ENCODE measurements at regions not wholly inside any gene's neighbourhood (a gene's known extent, or its start where the extent isn't known, plus 50 kb on each side); places are given as distances from the start of the nearest gene placed in this dataset.

DNA sequence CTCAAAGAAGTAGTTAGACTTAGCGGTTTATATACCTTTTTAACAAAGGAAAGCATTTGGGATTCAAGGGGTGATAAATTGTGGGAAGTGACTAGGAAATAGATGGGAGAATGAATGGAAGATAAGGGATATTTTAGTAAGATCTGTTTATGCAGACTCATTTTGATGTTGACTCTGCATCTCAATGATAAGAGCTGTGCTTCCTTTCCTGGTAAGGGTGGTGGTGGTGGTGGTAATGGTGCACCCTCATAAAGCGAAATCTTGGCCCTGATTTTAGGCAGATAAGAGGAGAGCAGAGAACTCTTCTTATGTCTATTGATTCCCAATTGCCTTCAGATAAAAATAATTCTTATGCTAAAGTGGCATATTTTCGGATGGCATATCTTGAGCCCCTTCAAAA, 197.1 kb downstream of the SPRY1 start:
- H2BK15ac ChIP-seq (ENCODE audit: low read length), result no peak overlapping the region
- no peak overlapping the region for H2BK5ac ChIP-seq (ENCODE audit: low read length)
- H3K4me1 ChIP-seq (ENCODE audit: control insufficient read depth in 2 of 2, insufficient read depth in 1 of 2, low read depth in 1 of 2, low read length in 2 of 2), result no peaks in the 10 kb centered on the region
- H3K18ac ChIP-seq (ENCODE audit: low read length), result no peak overlapping the region
- H3K14ac ChIP-seq (ENCODE audit: low read length), result no peak overlapping the region
- H3K9ac ChIP-seq (ENCODE audit: low read depth, low read length, poor library complexity), result no peak overlapping the region
- H3K4ac ChIP-seq (ENCODE audit: low read length), result no peak overlapping the region
- no peaks in the 10 kb centered on the region for H3K36me3 ChIP-seq (replicated peaks in 1 of 2; ENCODE audit: control insufficient read depth in 2 of 2, insufficient read depth in 2 of 2, low read length in 2 of 2)
- WGBS, 2 donors (ENCODE audit: extremely low coverage in 2 of 2, insufficient read length in 2 of 2, insufficient replicate concordance in 1 of 2), result no CpG with 5 or more reads among the region's 3 CpGs
- H4K91ac ChIP-seq (ENCODE audit: low read depth, low read length, poor library complexity), result no peak overlapping the region
- H2AFZ ChIP-seq (ENCODE audit: low read length), result no peak overlapping the region
- no peak overlapping the region for H3K27ac ChIP-seq (replicated peaks; ENCODE audit: low read length)
- peaks cover 0 to 7% of the 10 kb centered on the region in 2 donors for H3K9me3 ChIP-seq (replicated peaks in 1 of 2; ENCODE audit: control insufficient read depth in 2 of 2, insufficient read depth in 1 of 2, low read depth in 1 of 2, low read length in 2 of 2)
- no peaks in the 10 kb centered on the region for H3K79me1 ChIP-seq (ENCODE audit: low read depth, low read length)
- H3K23ac ChIP-seq (ENCODE audit: low read depth, low read length, poor library complexity), result no peak overlapping the region
- H3K4me3 ChIP-seq (ENCODE audit: low read length in 2 of 2), result no peak overlapping the region
- DNase-seq (ENCODE audit: low spot score), result no peak
- no peak overlapping the region for H3K4me2 ChIP-seq (ENCODE audit: insufficient read depth, low read length, poor library complexity, severe bottlenecking)
- no peak overlapping the region for H2BK12ac ChIP-seq (ENCODE audit: low read length)
- H3K27me3 ChIP-seq (ENCODE audit: control insufficient read depth in 3 of 3, insufficient read depth in 3 of 3, low read depth in 1 of 3, low read length in 3 of 3), result no peaks in the 10 kb centered on the region
- no peak overlapping the region for H4K8ac ChIP-seq (ENCODE audit: low read depth, low read length)
- no peak overlapping the region for H2AK5ac ChIP-seq (ENCODE audit: low read depth, low read length)
- H2BK120ac ChIP-seq (ENCODE audit: low read depth, low read length), result no peak overlapping the region

DNA sequence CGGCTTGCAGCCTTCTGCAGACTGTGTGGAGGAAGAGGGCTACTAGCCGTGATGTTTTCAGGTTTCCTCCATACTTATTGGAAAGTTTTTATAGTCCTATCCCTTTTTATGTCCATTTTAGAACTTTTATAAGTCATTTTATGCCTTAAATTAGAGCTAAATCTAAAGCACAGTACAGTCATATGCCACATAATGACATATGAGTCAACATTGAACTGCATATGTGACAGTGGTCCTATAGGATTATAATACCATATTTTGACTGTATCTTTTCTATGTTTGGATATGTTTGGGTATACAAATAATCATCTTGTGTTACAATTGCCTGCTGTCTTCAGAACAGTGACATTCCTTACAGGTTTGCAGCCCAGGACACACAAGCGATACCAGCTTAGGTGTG, 200.2 kb downstream of the SPRY1 start:
- H3K27ac ChIP-seq (replicated peaks; ENCODE audit: low read length), result no peak overlapping the region
- H3K4me2 ChIP-seq (ENCODE audit: insufficient read depth, low read length, poor library complexity, severe bottlenecking), result no peak overlapping the region
- no peak overlapping the region for H2AK5ac ChIP-seq (ENCODE audit: low read depth, low read length)
- H2BK5ac ChIP-seq (ENCODE audit: low read length), result no peak overlapping the region
- no peak overlapping the region for H3K4ac ChIP-seq (ENCODE audit: low read length)
- H3K36me3 ChIP-seq (replicated peaks in 1 of 2; ENCODE audit: control insufficient read depth in 2 of 2, insufficient read depth in 2 of 2, low read length in 2 of 2), result no peaks in the 10 kb centered on the region
- no peak for DNase-seq (ENCODE audit: low spot score)
- H3K18ac ChIP-seq (ENCODE audit: low read length), result no peak overlapping the region
- no peak overlapping the region for H3K23ac ChIP-seq (ENCODE audit: low read depth, low read length, poor library complexity)
- no peak overlapping the region for H3K9ac ChIP-seq (ENCODE audit: low read depth, low read length, poor library complexity)
- no peaks in the 10 kb centered on the region for H3K27me3 ChIP-seq (ENCODE audit: control insufficient read depth in 3 of 3, insufficient read depth in 3 of 3, low read depth in 1 of 3, low read length in 3 of 3)
- H4K91ac ChIP-seq (ENCODE audit: low read depth, low read length, poor library complexity), result no peak overlapping the region
- WGBS, 2 donors (ENCODE audit: extremely low coverage in 2 of 2, insufficient read length in 2 of 2, insufficient replicate concordance in 1 of 2), result no CpG with 5 or more reads among the region's 3 CpGs
- H3K4me1 ChIP-seq (ENCODE audit: control insufficient read depth in 2 of 2, insufficient read depth in 1 of 2, low read depth in 1 of 2, low read length in 2 of 2), result peaks cover 1 to 16% of the 10 kb centered on the region in 2 donors
- H3K14ac ChIP-seq (ENCODE audit: low read length), result no peak overlapping the region
- no peak overlapping the region for H2AFZ ChIP-seq (ENCODE audit: low read length)
- no peaks in the 10 kb centered on the region for H3K79me1 ChIP-seq (ENCODE audit: low read depth, low read length)
- peaks cover 0 to 7% of the 10 kb centered on the region in 2 donors for H3K9me3 ChIP-seq (replicated peaks in 1 of 2; ENCODE audit: control insufficient read depth in 2 of 2, insufficient read depth in 1 of 2, low read depth in 1 of 2, low read length in 2 of 2)
- H2BK15ac ChIP-seq (ENCODE audit: low read length), result no peak overlapping the region
- no peak overlapping the region for H4K8ac ChIP-seq (ENCODE audit: low read depth, low read length)
- H2BK12ac ChIP-seq (ENCODE audit: low read length), result no peak overlapping the region
- no peak overlapping the region for H3K4me3 ChIP-seq (ENCODE audit: low read length in 2 of 2)
- no peak overlapping the region for H2BK120ac ChIP-seq (ENCODE audit: low read depth, low read length)

DNA sequence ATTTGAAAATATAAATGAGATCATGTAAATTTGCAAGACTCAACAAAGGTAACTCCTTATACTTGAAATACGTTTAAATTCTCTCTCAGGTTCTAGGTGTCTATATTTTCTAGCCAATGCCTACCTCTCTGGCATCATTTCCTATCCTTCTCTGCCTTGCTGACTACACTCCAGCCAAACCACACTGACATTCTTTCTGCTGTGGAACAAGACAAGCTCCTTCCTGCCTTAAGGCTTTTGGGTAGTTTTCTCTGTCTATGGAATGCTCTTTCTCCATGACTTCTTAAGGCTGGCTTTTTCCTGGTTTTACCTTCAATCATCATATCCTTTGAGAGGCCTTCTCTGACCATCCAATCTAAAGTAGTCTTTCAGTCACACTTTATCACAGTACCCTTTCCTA, 201.0 kb downstream of the SPRY1 start:
- WGBS, 2 donors (ENCODE audit: extremely low coverage in 2 of 2, insufficient read length in 2 of 2, insufficient replicate concordance in 1 of 2), result no CpG with 5 or more reads among the region's 1 CpG
- Histone ChIP-seq H2BK5ac (ENCODE audit: low read length) (no peak overlapping the region), H2BK15ac (ENCODE audit: low read length) (no peak overlapping the region), H4K8ac (ENCODE audit: low read depth, low read length) (no peak overlapping the region), H2AFZ (ENCODE audit: low read length) (no peak overlapping the region), H3K4me2 (ENCODE audit: insufficient read depth, low read length, poor library complexity, severe bottlenecking) (no peak overlapping the region), H4K91ac (ENCODE audit: low read depth, low read length, poor library complexity) (no peak overlapping the region), H3K9me3 (replicated peaks in 1 of 2; ENCODE audit: control insufficient read depth in 2 of 2, insufficient read depth in 1 of 2, low read depth in 1 of 2, low read length in 2 of 2) (peaks cover 0 to 7% of the 10 kb centered on the region in 2 donors), H2BK12ac (ENCODE audit: low read length) (no peak overlapping the region), H2BK120ac (ENCODE audit: low read depth, low read length) (no peak overlapping the region), H3K23ac (ENCODE audit: low read depth, low read length, poor library complexity) (no peak overlapping the region), H3K9ac (ENCODE audit: low read depth, low read length, poor library complexity) (no peak overlapping the region), H3K4me3 (ENCODE audit: low read length in 2 of 2) (no peak overlapping the region), H3K79me1 (ENCODE audit: low read depth, low read length) (no peaks in the 10 kb centered on the region), H3K14ac (ENCODE audit: low read length) (no peak overlapping the region), H3K27me3 (ENCODE audit: control insufficient read depth in 3 of 3, insufficient read depth in 3 of 3, low read depth in 1 of 3, low read length in 3 of 3) (no peaks in the 10 kb centered on the region), H3K4me1 (ENCODE audit: control insufficient read depth in 2 of 2, insufficient read depth in 1 of 2, low read depth in 1 of 2, low read length in 2 of 2) (peaks cover 1 to 16% of the 10 kb centered on the region in 2 donors), H3K27ac (replicated peaks; ENCODE audit: low read length) (no peak overlapping the region), H3K36me3 (replicated peaks in 1 of 2; ENCODE audit: control insufficient read depth in 2 of 2, insufficient read depth in 2 of 2, low read length in 2 of 2) (no peaks in the 10 kb centered on the region), H3K18ac (ENCODE audit: low read length) (no peak overlapping the region), H2AK5ac (ENCODE audit: low read depth, low read length) (no peak overlapping the region), H3K4ac (ENCODE audit: low read length) (no peak overlapping the region)
- DNase-seq (ENCODE audit: low spot score), result no peak

DNA sequence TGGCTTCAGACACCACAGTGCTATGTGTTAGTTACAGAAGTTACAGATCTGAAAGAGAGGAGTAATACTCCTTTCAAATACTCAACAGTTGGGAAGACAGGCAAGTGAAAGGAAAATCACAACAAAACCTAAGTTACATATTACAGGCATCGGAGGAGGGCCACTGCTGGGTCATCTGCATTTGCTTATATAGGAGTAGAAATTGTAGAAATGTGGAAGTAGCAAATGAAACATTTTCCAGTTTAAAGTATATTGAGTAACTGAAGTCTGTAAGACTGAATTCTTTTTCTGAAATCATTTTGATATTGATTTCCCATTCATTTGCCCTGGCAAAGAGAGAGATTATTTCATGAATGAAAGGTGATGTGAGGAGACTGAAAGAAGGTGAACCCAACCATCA, 201.7 kb downstream of the SPRY1 start:
- H2AFZ ChIP-seq (ENCODE audit: low read length), result no peak overlapping the region
- no peak for DNase-seq (ENCODE audit: low spot score)
- peaks cover 1 to 16% of the 10 kb centered on the region in 2 donors for H3K4me1 ChIP-seq (ENCODE audit: control insufficient read depth in 2 of 2, insufficient read depth in 1 of 2, low read depth in 1 of 2, low read length in 2 of 2)
- no peak overlapping the region for H2BK15ac ChIP-seq (ENCODE audit: low read length)
- no peak overlapping the region for H3K4me3 ChIP-seq (ENCODE audit: low read length in 2 of 2)
- H2BK5ac ChIP-seq (ENCODE audit: low read length), result no peak overlapping the region
- no peak overlapping the region for H3K4me2 ChIP-seq (ENCODE audit: insufficient read depth, low read length, poor library complexity, severe bottlenecking)
- peaks cover 0 to under 1% of the 10 kb centered on the region in 2 donors for H3K9me3 ChIP-seq (replicated peaks in 1 of 2; ENCODE audit: control insufficient read depth in 2 of 2, insufficient read depth in 1 of 2, low read depth in 1 of 2, low read length in 2 of 2)
- no peak overlapping the region for H2BK12ac ChIP-seq (ENCODE audit: low read length)
- H3K14ac ChIP-seq (ENCODE audit: low read length), result no peak overlapping the region
- H3K9ac ChIP-seq (ENCODE audit: low read depth, low read length, poor library complexity), result no peak overlapping the region
- H3K18ac ChIP-seq (ENCODE audit: low read length), result no peak overlapping the region
- no peak overlapping the region for H3K27ac ChIP-seq (replicated peaks; ENCODE audit: low read length)
- no peak overlapping the region for H2BK120ac ChIP-seq (ENCODE audit: low read depth, low read length)
- H3K4ac ChIP-seq (ENCODE audit: low read length), result no peak overlapping the region
- H3K36me3 ChIP-seq (replicated peaks in 1 of 2; ENCODE audit: control insufficient read depth in 2 of 2, insufficient read depth in 2 of 2, low read length in 2 of 2), result no peaks in the 10 kb centered on the region
- H3K23ac ChIP-seq (ENCODE audit: low read depth, low read length, poor library complexity), result no peak overlapping the region
- no peak overlapping the region for H4K8ac ChIP-seq (ENCODE audit: low read depth, low read length)
- no peak overlapping the region for H4K91ac ChIP-seq (ENCODE audit: low read depth, low read length, poor library complexity)
- no peaks in the 10 kb centered on the region for H3K79me1 ChIP-seq (ENCODE audit: low read depth, low read length)
- no peaks in the 10 kb centered on the region for H3K27me3 ChIP-seq (ENCODE audit: control insufficient read depth in 3 of 3, insufficient read depth in 3 of 3, low read depth in 1 of 3, low read length in 3 of 3)
- no CpG with 5 or more reads among the region's 1 CpG for WGBS, 2 donors (ENCODE audit: extremely low coverage in 2 of 2, insufficient read length in 2 of 2, insufficient replicate concordance in 1 of 2)
- H2AK5ac ChIP-seq (ENCODE audit: low read depth, low read length), result no peak overlapping the region
